Progenitor cell of endocrine pancreas (in vitro differentiated cells): ENCODE measurements at regions not wholly inside any gene's neighbourhood (a gene's known extent, or its start where the extent isn't known, plus 50 kb on each side); places are given as distances from the start of the nearest gene placed in this dataset.
"Not testable (repeated sequence)": the region's sequence is repeated elsewhere in the genome, so short reads cannot be mapped to it uniquely, and the experiment has no call there.

Source experiments
- DNase-seq: peaks from one replicate; pipeline ENCODE4 v3.0.0; 2021; ENCODE audit warnings: low spot score; ENCODE audit not compliant: unreplicated experiment
- H3K27ac Mint-ChIP-seq: 2 replicates; pipeline ENCODE4 v1.8.0; 2021; ENCODE audit warnings: mild to moderate bottlenecking, moderate library complexity, mixed read lengths
- H3K27me3 Mint-ChIP-seq: 2 replicates; pipeline ENCODE4 v1.8.0; 2021; ENCODE audit warnings: mixed read lengths
- H3K36me3 Mint-ChIP-seq: 2 replicates; pipeline ENCODE4 v1.8.0; 2022; ENCODE audit warnings: mixed read lengths; ENCODE audit not compliant: insufficient read depth
- H3K4me1 Mint-ChIP-seq: 2 replicates; pipeline ENCODE4 v1.8.0; 2021; ENCODE audit warnings: low read depth, mixed read lengths
- H3K4me3 Mint-ChIP-seq: 2 replicates; pipeline ENCODE4 v1.8.0; 2021; ENCODE audit warnings: low read depth, mild to moderate bottlenecking, moderate library complexity, mixed read lengths
- H3K9me3 Mint-ChIP-seq: 2 replicates; pipeline ENCODE4 v1.8.0; 2021; ENCODE audit warnings: low read depth, mixed read lengths
- TF ChIP-seq, protein P1 (sequence below): fragments of 200-600 bp; sonication (generic); IDR thresholded peaks from one replicate; pipeline ENCODE4 v1.5.0; 2021; ENCODE audit warnings: antibody characterized with exemption, mild to moderate bottlenecking; ENCODE audit not compliant: unreplicated experiment

- Mint-ChIP-seq H3K36me3 (no peaks in the 10 kb centered on the region), H3K9me3 (no peaks in the 10 kb centered on the region), H3K4me3 (no peak overlapping the region), H3K27ac (no peak overlapping the region), H3K27me3 (no peaks in the 10 kb centered on the region), H3K4me1 (no peaks in the 10 kb centered on the region)
- TF ChIP-seq, protein P1, sequence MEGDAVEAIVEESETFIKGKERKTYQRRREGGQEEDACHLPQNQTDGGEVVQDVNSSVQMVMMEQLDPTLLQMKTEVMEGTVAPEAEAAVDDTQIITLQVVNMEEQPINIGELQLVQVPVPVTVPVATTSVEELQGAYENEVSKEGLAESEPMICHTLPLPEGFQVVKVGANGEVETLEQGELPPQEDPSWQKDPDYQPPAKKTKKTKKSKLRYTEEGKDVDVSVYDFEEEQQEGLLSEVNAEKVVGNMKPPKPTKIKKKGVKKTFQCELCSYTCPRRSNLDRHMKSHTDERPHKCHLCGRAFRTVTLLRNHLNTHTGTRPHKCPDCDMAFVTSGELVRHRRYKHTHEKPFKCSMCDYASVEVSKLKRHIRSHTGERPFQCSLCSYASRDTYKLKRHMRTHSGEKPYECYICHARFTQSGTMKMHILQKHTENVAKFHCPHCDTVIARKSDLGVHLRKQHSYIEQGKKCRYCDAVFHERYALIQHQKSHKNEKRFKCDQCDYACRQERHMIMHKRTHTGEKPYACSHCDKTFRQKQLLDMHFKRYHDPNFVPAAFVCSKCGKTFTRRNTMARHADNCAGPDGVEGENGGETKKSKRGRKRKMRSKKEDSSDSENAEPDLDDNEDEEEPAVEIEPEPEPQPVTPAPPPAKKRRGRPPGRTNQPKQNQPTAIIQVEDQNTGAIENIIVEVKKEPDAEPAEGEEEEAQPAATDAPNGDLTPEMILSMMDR: no peak
- DNase-seq: no peak
Observed at GRCh38 chr10:4607681-4608080, 218.3 kb upstream of the AKR1E2 start.

DNA sequence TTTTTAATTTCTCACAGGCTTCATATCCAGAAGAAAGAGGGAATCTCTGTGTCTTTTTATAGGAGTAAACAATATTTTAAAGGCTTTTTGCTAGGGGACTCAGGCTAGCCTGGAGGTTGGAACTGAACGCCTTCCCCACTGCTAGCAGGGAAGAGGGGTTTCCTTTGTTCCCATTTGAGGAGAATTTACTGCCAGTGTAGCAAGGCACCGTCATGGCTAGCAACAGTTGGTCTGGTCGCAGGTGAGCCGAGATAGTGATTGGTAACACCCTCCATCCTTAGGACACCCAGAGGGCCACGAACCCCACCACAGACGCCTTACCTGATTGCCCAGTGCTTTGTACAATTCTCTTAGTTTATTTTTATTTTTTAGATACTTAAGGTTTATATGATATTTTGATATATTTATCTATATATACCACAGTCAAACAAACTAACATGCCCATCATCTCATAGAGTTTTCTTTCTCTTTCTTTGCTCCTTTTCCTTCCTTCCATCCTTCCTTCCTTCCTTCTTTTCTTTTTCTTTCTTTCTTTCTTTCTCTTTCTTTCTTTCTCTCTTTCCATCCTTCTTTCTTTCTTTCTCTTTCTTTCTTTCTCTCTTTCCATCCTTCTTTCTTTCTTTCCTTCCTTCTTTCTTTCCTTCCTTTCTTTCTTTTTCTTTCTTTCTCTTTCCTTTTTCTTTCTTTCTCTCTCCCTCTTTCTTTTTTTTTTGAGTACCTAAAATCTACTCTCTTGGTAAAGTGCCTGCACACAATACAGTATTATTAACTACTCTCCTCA, 219.0 kb upstream of the AKR1E2 start:
- no peak for DNase-seq
- Mint-ChIP-seq H3K4me1 (no peaks in the 10 kb centered on the region), H3K9me3 (no peaks in the 10 kb centered on the region), H3K36me3 (no peaks in the 10 kb centered on the region), H3K4me3 (no peak overlapping the region), H3K27ac (no peak overlapping the region), H3K27me3 (no peaks in the 10 kb centered on the region)
- TF ChIP-seq, protein P1: no peak

DNA sequence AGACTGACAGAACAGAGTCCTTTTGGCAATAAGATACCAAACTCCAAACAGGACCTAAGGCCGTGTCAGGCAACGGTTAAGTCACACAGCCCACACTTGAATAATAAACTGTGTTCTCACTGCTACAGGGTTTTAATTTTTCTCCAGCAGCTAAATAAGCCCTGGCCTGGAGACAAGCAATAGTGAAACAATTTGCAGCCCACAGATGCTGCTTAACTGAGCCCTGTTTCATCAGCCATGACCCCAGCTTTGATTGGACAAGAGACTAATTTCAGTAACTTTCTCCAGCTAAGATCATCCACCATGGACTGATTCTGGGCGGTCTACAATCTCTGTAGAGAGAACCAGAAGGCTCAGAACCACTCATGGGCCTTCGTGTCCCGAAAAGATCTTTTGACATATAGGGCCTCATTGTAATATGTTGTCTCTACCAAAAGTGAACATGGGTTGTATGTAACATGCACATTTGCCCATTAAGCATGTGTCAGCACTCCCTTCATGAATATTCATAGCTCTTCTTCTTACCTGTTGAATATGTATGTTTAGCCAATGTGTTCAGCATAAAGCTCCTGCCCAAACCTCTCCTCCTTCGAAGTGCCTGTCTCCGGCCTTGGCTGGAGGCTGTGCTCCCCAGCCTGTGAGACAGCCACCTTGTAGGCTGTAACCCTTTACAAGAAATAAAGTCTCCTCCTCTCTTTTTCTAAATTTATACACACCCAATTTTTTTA, 223.1 kb upstream of the AKR1E2 start:
- Mint-ChIP-seq H3K4me1 (no peaks in the 10 kb centered on the region), H3K36me3 (no peaks in the 10 kb centered on the region), H3K27me3 (no peaks in the 10 kb centered on the region), H3K27ac (no peak overlapping the region), H3K4me3 (no peak overlapping the region), H3K9me3 (no peaks in the 10 kb centered on the region)
- TF ChIP-seq, protein P1: no peak
- DNase-seq: no peak

GRCh38 chr10:4599471-4599870, 226.5 kb upstream of the AKR1E2 start:
- H3K4me3 Mint-ChIP-seq: no peak overlapping the region
- H3K36me3 Mint-ChIP-seq: no peaks in the 10 kb centered on the region

DNA sequence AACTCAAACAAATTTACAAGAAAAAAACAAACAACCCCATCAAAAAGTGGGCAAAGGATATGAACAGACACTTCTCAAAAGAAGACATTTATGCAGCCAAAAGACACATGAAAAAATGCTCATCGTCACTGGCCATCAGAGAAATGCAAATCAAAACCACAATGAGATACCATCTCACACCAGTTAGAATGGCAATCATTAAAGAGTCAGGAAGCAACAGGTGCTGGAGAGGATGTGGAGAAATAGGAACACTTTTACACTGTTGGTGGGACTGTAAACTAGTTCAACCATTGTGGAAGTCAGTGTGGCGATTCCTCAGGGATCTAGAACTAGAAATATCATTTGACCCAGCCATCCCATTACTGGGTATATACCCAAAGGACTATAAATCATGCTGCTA, 228.1 kb upstream of the AKR1E2 start:
- not testable (repeated sequence) for H3K9me3 Mint-ChIP-seq, H3K27ac Mint-ChIP-seq, DNase-seq, H3K4me3 Mint-ChIP-seq, H3K4me1 Mint-ChIP-seq, H3K36me3 Mint-ChIP-seq, H3K27me3 Mint-ChIP-seq

More at GRCh38 chr10:4599471-4599870, 226.5 kb upstream of the AKR1E2 start:
- no peak overlapping the region for H3K27ac Mint-ChIP-seq
- TF ChIP-seq, protein P1: no peak
- no peaks in the 10 kb centered on the region for H3K9me3 Mint-ChIP-seq
- H3K4me1 Mint-ChIP-seq: no peaks in the 10 kb centered on the region
- no peak for DNase-seq
- H3K27me3 Mint-ChIP-seq: no peaks in the 10 kb centered on the region
